HG02759 (cell line): ENCODE measurements at regions not wholly inside any gene's neighbourhood (a gene's known extent, or its start where the extent isn't known, plus 50 kb on each side); places are given as distances from the start of the nearest gene placed in this dataset.
"Not testable (repeated sequence)": the region's sequence is repeated elsewhere in the genome, so short reads cannot be mapped to it uniquely, and the experiment has no call there.

Experiments
- ATAC-seq: cut with Tn5 transposase; IDR thresholded peaks from one replicate; pipeline ENCODE4 v1.9.1; 2021; ENCODE audit warnings: mild to moderate bottlenecking, moderate library complexity; ENCODE audit not compliant: unreplicated experiment

GRCh38 chr20:63145156-63145555 is 70.8 kb downstream of the YTHDF1 start:
- no peak for ATAC-seq

- ATAC-seq, result no peak
Measured at GRCh38 chr20:63142933-63143332, 73.0 kb downstream of the YTHDF1 start.

- ATAC-seq, result no peak
Measured at GRCh38 chr20:63141531-63141930, 74.4 kb downstream of the YTHDF1 start.

GRCh38 chr20:63140514-63141433 is 75.2 kb downstream of the YTHDF1 start:
- ATAC-seq, result no peak

GRCh38 chr20:63139837-63140236 is 76.1 kb downstream of the YTHDF1 start:
- ATAC-seq, result no peak

- ATAC-seq, result no peak
Measured at GRCh38 chr20:63139356-63139755, 76.6 kb downstream of the YTHDF1 start.

- ATAC-seq, result no peak
Measured at GRCh38 chr20:63138855-63139341, 77.0 kb downstream of the YTHDF1 start.

- ATAC-seq, result no peak
Measured at GRCh38 chr20:63137851-63138415, 78.0 kb downstream of the YTHDF1 start.

- ATAC-seq, result no peak
Measured at GRCh38 chr20:63136296-63136695, 79.6 kb downstream of the YTHDF1 start.

GRCh38 chr20:63135411-63135810 is 80.5 kb downstream of the YTHDF1 start:
- no peak for ATAC-seq

- not testable (repeated sequence) for ATAC-seq
Measured at GRCh38 chr20:63134711-63135361, 81.1 kb downstream of the YTHDF1 start.

GRCh38 chr20:63134201-63134612 is 81.7 kb downstream of the YTHDF1 start:
- ATAC-seq, result no peak

- ATAC-seq, result no peak
Measured at GRCh38 chr20:63133481-63134091, 82.3 kb downstream of the YTHDF1 start.

GRCh38 chr20:63132715-63133471 is 83.0 kb downstream of the YTHDF1 start:
- no peak for ATAC-seq

- ATAC-seq, result no peak
Measured at GRCh38 chr20:63132131-63132714, 83.7 kb downstream of the YTHDF1 start.

GRCh38 chr20:63130658-63131577 is 85.0 kb downstream of the YTHDF1 start:
- no peak for ATAC-seq

GRCh38 chr20:63129991-63130657 is 85.8 kb downstream of the YTHDF1 start:
- ATAC-seq, result no peak

GRCh38 chr20:63129376-63129965 is 86.5 kb downstream of the YTHDF1 start:
- ATAC-seq, result no peak
